ENCODE measurements at regions not wholly inside any gene's neighbourhood (a gene's known extent, or its start where the extent isn't known, plus 50 kb on each side); places are given as distances from the start of the nearest gene placed in this dataset.

DNA sequence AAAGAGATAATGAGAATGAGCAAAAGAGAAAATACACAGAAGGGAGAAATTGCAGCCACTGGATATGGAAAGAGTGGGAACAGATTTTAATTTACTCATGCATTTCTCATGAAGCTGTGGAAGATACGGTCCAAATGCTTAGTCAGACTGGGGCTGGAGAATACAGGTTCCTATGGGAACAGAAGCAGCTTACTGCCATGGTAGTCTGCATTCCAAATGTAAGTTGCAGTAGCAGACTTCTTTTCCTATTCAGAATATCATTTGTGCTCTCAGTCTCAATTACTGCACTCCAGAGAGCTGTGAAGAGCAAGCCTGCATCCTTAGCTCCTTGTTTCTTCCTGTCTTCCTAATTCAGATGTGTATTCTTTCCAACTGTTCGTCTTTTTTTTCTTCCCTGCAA is 190.8 kb upstream of the TMEM196 start:
- no peak for TF ChIP-seq EZH2 (IDR thresholded peaks at IDR 0.05; ENCODE audit: borderline replicate concordance, low read depth, low read length, poor library complexity, severe bottlenecking)
- TF ChIP-seq, protein P1, sequence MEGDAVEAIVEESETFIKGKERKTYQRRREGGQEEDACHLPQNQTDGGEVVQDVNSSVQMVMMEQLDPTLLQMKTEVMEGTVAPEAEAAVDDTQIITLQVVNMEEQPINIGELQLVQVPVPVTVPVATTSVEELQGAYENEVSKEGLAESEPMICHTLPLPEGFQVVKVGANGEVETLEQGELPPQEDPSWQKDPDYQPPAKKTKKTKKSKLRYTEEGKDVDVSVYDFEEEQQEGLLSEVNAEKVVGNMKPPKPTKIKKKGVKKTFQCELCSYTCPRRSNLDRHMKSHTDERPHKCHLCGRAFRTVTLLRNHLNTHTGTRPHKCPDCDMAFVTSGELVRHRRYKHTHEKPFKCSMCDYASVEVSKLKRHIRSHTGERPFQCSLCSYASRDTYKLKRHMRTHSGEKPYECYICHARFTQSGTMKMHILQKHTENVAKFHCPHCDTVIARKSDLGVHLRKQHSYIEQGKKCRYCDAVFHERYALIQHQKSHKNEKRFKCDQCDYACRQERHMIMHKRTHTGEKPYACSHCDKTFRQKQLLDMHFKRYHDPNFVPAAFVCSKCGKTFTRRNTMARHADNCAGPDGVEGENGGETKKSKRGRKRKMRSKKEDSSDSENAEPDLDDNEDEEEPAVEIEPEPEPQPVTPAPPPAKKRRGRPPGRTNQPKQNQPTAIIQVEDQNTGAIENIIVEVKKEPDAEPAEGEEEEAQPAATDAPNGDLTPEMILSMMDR (conservative IDR thresholded peaks at IDR 0.05; ENCODE audit: low read depth, low read length): no peak
